PFSK-1 (cell line): ENCODE measurements at regions not wholly inside any gene's neighbourhood (a gene's known extent, or its start where the extent isn't known, plus 50 kb on each side); places are given as distances from the start of the nearest gene placed in this dataset.

Experiments
- FOXP2 ChIP-seq: optimal IDR thresholded peaks from 2 replicates; pipeline ENCODE3; 2011; ENCODE audit warnings: borderline replicate concordance, control low read depth, inconsistent platforms; ENCODE audit not compliant: insufficient read depth; ENCODE audit errors: extremely low read length, extremely low read depth
- POLR2AphosphoS5 ChIP-seq: IDR thresholded peaks from 2 replicates; pipeline ENCODE4 v1.6.1; 2012; ENCODE audit warnings: low read depth, mild to moderate bottlenecking, control low read depth, low read length, moderate library complexity
- REST ChIP-seq, 2 experiments: IDR thresholded peaks; 2 replicates each; pipeline versions ENCODE4 v1.6.1 to v1.8.0; 2011 to 2012; ENCODE audit warnings: low read depth in 2 of 2, low read length in 2 of 2, control low read depth in 1 of 2, inconsistent platforms in 1 of 2, mild to moderate bottlenecking in 1 of 2, moderate library complexity in 1 of 2; ENCODE audit not compliant: insufficient read depth in 1 of 2
- SIN3A ChIP-seq: IDR thresholded peaks from 2 replicates; pipeline ENCODE4 v1.6.1; 2012; ENCODE audit warnings: mild to moderate bottlenecking, low read length, moderate library complexity, borderline replicate concordance; ENCODE audit not compliant: insufficient read depth
- TAF1 ChIP-seq: IDR thresholded peaks from 2 replicates; pipeline ENCODE4 v1.6.1; 2012; ENCODE audit warnings: low read length, control low read depth, borderline replicate concordance; ENCODE audit not compliant: insufficient read depth

GRCh38 chr22:34330432-34330831 lies 410.2 kb upstream of the LARGE1 start:
- no peak for TF ChIP-seq POLR2AphosphoS5
- TF ChIP-seq TAF1: no peak
- no peak for TF ChIP-seq SIN3A
- TF ChIP-seq REST (IDR thresholded peaks at IDR 0.05; ENCODE audit: insufficient read depth in 1 of 2, low read depth in 2 of 2, low read length in 2 of 2): no peak
- no peak for TF ChIP-seq FOXP2
